IPS DF 19.7 (cell line): ENCODE measurements at regions not wholly inside any gene's neighbourhood (a gene's known extent, or its start where the extent isn't known, plus 50 kb on each side); places are given as distances from the start of the nearest gene placed in this dataset.

ENCODE experiments used
- DNase-seq: peaks from one replicate; pipeline ENCODE4 v3.0.0-alpha.2; 2013; ENCODE audit warnings: low read depth, low spot score

DNA sequence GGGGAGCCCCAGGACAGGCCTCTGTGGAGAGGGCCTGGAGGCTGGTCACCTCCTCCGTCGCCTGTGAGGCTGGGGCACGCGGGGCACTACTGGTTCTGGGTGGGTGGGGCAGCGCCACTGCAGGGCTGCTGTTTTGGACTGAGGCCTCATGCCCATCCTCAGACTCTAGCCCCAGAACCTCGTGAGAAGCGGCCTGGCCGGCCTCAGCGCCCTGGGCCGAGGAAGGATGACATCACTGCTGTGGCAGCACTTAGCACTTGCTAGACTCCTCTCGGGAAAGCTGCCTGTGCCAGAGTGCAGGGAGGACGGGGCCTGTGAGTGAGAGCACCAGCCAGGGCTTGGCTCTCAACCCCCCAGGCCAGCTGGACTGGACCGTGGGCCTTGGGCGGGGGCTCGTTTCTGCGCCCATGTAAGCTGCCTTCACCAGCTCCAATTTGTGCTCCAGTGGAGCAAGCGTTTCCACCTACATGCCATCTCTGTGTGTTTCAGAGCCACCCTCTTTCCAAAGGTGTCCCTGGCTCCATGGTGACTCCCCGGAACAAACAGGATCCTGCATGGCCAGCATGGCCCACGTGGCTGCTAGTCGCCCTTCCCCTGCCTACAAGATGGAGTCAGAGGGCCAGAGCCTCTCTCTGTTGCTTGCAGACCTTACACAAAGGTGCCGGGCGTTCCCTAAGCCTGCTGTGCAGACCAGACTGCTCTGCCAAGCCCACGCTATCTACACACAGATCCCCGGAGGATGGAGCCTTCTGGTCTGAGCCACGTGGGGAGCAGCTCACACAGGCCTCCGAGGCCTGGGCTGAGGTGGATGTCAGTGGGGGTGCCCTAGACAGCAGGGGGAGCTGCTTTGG, 102.9 kb downstream of the CTTN start:
- no peak for DNase-seq

DNA sequence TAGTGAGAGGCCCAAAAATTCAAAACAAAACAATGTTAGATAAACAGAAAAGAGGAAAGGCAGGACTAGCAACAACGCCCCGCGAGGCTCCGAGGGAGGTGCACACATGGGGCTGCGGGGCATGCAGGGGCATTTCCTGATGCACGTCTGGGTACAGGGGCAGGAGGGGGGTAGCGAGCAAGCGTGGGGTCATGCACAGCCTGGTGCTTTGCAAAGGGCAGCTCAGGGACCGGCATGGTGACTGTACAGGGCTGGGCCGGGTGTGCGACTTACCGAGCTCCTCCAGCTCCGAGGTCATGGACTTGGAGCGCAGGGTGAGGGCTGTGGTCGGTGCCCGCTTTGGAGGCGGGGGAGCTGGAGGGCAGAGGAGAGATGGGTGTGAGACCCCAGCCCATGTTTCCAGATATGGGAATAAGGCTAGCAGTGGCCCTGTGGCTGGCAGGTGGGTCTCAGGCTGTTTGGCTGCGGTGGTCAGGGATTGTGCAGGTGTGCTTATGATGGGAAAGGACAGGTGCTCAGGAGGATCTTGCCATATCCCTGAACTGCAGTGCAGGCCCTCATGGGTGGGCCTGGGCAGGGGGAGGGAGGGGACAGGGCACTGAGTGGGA, 103.7 kb downstream of the CTTN start:
- no peak for DNase-seq

DNA sequence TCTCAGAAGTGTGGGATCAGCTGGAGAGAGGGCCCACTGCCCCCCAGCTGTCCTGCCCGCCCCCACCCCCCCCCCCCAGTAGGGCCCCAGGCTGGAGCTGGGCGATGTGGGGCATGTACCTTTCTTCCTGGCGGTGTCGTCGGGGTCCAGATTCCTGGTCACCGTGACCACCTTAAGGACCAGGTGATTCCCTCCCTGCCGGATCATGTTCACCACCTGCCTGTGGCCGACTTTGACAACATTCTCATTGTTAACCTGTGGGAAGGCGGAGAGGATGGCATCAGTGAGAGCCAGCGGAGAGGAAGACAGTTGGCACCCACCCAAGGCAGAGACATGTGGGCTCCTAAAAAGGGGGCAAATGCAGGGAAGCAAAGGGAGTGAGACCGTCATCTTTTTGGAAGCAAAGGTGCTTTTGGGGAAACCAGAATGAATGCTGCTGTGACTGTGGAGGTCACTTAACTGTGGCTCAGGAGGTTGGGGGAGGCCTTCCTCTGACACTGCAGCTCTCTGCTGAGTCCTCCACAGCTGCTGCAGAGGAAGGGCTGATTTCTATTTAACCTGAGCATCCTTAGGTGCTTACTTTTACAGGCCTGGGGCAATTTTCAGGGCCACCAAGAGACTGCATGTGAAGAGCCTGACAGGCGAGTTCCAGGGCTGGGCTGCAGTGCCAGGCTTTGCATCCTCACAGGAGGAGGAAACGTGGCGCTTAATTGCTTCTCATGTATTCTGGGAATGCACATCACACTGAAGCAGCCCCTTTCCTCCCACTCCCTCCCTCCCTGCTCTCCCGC, 104.5 kb downstream of the CTTN start:
- DNase-seq, result no peak

DNA sequence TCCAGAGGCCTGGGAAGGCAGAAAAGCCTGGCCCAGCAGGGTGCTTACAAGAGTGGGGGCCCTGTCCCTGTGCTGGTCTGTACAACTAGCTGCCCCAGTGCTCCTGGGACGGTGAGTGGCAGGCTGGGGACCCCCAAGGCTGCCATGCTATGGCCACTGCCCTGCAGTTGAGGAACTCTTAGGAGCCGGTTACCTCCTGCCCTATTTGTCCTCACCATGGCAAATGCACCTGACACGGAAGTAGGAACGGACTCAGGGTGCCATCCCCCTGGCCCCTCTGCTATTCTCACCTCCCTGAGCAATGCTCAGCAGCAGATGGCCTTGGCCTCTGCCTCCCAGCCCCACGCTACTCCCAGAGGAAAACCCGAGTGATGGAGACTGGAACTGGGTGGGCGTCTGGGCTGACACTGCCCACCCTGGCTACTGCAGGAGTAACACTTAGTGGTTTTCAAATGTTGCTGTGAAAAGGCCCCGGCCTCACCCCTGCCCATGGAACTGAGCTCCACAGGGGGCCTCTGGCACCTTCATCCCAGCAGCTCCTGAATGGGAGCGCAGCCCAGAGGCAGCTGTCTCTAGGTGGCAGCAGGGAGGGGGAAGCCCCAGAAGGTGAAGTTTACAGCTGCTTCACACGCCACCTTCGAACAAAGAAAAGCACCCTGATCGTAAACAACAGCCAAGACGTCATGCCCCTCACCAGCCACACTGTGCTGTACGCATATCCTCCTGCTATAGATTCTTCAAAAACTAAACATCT, 105.3 kb downstream of the CTTN start:
- no peak for DNase-seq

DNA sequence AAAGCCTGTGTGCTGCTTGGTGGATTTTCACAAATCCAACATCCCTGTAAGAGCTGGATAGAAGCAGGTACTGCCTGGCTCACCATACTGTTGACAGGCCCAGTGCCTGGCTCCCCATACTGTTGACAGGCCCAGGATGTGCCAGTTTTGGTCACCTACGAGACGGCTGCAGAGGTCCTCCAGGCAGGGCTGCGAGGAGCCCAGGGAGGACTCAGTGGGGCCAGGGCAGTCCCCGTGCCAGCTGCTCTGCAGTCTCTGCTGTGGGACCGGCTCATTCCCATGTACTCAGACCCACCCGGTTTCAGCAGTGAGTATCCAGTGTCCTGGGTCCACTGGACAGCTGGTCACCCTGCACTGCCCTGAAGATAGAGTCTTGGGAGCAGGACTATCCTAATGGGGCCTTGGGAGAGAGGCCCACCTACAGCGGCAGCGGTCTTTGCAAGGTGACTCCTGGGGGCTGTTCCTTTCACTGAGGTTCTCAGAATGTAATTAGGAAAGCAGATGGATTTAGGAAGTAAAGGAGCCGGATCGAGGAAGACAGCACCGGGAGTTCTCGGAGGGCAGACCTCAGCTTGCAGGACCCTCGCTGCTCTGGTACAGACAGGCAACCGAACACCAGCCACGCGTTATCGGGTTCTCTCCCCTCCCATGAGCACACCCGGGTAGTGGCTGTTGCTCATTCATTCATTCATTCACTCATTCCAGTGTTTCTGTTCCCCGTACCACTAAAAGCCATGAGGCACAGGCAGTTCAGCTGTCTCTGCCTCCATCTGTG, 106.1 kb downstream of the CTTN start:
- DNase-seq, result no peak

DNA sequence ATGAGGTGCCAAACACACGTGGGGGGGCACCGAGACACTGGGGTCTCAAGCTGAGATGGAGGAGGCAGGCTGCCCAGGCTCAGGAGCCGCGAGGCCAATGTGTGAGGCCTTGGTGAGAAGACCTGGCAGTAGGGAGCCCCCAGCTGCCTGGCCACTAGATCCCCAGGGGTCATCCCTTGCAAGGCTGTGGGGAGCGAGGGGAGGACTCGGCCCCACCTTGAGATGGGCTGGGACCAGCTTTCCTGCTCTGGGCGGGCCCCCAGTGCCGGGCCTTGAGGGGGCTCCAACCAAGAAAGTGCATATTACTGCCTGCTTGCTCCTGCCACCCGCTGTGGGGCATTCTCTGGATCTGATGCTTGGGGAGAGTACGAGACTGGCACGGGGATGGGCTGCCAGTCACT, 107.0 kb downstream of the CTTN start:
- no peak for DNase-seq

DNA sequence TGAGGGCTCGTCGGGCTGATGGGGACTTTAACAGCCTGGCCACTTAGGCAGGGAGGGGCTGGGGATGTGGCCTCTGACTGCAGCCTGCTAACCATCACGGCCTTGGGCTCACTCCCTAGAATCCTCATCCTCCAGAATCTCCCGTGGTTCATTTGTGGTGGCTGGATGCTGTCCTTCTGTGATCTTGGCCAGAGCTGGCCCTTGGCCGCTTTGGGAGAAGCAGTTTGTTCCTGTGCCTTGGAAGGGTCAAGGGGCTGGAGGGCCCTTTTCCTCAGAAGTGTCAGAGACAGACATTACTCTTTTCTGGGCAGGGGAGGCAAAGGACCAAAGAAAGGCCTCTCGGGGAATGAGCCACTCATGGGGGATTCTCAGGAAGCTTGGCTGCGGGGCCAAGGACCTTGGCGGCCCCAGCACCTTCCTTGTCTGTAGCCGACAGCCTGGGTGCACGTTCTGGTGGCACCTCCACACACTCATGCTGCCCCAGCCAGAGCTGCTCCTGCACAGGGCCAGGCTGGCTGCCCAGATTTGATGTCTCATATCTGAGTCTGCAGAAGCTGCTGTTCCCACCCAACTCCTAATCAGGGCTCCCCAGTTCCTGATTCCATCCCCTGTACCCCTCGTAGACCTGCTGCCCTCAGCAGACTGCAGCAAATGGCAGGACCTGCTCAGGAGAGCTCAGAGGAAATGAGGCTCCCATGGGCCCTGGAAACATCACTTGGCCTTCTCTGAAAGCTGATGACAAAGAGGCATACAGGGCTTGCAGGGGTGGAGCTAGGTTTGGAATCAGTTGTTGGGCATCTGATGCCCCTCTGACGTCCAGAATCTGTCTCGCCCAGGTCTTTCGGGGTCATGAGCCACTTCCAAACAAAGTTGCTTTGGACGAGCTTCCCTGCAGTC, 107.7 kb downstream of the CTTN start:
- no peak for DNase-seq

DNA sequence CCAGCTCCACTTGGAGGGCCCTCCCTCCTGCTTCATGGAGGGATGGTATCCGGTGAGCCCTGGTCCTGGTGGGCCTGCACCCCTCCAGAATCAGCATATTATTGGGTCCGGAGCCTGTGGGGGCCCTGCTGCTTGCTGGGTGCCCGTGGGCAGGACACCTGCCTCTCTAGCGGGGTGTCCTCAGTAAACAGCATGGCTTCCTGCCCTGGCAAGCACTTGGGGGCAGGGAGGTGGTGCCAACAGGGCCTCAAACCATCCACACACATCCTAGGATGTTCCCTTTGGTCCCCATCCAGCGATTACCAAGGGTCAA, 108.3 kb downstream of the CTTN start:
- no peak for DNase-seq

DNA sequence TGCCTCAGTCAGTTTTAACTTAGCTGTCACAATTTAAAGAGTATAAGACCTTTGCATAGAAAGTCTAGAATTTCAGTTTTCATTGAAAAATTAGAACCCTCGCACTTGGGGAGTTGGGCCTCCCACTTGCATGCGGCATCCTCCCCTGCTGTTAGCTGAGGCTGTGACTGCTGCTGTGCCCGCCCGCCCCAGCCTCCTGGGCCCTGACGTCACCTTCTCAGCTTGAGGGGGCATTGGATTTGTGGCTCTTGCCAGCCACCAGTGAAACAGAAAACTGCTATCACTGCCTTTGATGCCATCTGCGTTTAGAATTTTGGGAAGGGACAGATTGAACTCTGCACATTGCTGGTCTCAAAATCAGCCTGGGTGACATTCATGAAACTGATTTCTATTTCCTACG, 108.7 kb downstream of the CTTN start:
- no peak for DNase-seq

DNA sequence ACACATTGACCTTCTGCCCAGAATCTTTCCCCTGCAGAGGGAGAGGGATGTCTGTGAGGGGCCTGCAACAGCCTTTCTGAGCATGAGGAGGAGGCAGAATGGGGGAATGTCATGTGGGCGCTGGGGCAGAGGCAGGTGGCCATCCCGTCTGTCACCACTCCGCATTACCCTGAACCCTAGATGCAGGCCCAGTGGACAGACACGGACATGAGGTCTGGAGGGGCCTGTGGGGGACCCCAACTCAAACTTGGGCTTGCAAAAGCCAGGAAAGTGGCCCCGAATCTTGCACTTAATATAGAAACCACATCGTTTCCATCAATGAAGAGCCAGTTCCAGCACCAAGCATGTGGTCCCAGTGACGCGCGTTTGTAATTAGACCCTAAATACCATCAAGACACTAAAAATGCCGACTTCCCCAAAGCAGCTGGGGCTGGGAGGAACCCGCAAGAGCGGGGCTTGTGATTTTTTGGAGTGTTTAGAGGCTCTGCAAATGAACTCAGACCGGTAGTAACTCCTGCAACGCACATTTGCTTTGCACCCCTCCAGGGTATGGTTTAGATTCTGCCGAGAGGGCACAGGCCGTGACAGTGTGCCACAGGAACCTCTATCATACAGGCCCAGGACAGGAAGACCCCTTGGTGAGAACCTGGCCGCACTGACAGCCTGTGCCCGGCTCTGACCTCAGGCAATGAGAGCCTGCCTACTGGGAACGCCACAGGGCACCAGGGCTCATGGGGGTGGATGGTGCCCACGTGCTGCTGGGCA, 109.3 kb downstream of the CTTN start:
- DNase-seq, result no peak

DNA sequence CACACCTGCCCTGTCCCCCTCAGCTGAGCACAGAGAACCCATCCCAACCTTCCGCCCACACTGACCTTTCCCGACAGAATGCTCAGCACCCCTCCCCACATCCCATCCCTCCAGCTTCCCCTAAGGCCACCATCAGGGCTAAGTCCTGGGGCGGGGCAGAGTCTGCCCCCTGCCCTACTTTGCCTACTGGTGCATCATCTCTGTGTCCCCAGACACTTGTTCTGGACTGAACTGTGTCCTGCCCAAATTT, 109.8 kb downstream of the CTTN start:
- no peak for DNase-seq

DNA sequence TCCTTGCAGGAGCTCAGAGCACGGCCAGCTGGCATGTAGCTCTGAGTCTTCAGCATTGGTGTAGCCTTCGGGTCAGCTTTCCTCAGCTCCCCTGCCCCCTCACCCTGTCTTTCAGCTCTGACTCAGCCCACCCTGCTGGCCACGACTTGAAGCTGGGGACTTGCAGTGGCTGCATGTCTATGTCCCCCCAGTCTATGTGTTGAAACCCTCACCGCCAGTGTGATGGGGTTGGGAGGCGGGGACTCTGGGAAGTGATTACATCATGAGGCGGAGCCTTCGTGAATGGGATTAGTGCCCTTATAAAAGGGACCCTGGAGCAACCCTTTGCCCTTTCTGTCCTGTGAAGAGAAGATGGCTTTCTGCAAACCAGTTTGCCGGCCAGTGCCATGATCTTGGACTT, 111.1 kb downstream of the CTTN start:
- no peak for DNase-seq

DNA sequence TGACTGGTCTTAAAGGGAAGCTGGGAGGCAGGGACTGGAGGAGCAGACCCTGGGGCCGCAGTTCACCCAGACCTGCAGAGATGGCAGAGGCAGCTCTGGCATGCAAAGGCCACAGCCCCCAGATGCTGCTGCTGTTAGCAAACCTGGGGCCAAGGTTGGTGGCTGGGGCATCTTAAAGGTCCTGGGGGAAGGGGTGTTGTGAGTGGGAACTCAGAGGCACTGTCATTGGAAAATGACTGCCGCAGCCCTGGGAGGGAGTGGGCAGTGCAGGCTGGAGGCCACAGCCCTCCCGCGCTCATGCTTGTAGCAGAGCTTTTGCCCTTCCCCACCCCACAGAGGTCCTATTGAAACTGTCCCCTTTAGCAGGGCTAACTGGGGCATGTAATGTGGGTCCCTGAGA, 111.8 kb downstream of the CTTN start:
- no peak for DNase-seq

DNA sequence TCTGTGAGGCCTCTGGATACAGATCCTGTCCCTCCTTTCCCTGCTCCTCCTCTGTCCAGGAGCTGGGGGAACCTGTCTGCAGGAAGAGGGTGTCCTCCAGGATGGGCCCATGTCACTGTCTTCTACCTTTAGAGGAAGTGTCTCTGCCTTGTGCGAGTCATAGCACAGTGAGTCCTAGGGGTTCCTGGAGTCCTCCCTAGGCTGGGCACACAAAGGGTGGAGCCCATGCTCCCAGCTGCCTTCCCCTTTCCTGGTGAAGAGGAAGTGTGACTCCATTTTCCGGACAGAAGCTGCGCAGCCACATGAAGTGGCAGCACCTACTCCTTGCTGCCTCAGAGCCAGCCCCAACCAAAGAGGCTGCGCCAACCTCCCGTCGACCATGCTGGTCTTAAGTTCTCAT, 112.2 kb downstream of the CTTN start:
- no peak for DNase-seq

DNA sequence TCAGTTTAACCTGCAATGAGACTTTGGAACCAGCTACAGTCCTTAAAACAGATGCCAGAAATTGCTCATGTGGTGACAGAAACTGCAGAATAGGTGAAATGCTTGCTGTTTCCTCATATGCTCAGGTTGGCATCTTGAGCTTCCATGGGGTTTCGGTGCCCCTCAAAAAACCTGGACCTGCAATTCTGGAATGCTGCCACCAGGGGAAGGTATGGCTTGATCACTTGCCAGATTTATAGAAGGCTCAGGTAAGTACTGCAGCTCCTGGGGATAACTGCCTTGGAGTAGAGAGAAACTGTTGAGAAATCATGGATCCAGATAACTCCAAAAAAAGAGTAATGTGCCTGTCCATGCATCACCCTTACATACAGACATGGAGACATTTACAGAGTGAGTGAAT, 113.0 kb downstream of the CTTN start:
- DNase-seq, result no peak

DNA sequence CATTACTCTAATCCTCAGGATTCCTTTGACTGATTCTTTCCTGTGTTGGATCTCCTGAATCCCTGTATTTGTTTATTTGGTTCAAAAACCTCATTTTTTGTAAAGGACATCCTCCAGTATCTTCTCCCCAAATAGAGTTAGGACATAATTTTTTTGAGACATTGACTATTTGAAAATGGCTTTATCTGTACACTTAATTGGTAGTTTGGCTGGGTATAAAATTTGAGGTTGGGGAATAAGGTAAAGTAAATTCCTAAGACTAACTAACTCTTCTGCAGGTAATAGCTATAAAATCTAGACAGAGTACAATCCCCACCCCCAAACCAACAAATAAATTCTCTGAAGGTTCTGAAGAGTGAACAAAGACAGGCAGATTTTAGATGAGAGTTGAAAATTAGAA, 114.4 kb downstream of the CTTN start:
- no peak for DNase-seq

DNA sequence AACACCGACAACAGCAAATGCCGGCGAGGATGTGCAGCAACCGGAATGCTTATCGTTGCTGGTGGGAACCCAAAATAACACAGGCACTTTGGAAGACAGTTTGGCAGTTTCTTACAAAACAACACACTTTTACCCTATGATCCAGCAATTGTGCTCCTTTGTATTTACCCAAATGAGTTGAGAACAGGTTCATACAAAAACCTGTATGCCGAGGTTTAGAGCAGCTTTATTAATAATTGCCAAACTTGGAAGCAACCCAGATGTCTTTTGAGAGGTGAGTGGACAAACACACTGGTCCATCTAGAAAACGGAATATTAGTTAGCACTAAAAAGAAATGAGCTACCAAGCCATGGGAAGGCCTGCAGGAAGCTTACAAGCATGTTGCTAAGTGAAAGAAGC, 118.9 kb downstream of the CTTN start:
- DNase-seq, result no peak

DNA sequence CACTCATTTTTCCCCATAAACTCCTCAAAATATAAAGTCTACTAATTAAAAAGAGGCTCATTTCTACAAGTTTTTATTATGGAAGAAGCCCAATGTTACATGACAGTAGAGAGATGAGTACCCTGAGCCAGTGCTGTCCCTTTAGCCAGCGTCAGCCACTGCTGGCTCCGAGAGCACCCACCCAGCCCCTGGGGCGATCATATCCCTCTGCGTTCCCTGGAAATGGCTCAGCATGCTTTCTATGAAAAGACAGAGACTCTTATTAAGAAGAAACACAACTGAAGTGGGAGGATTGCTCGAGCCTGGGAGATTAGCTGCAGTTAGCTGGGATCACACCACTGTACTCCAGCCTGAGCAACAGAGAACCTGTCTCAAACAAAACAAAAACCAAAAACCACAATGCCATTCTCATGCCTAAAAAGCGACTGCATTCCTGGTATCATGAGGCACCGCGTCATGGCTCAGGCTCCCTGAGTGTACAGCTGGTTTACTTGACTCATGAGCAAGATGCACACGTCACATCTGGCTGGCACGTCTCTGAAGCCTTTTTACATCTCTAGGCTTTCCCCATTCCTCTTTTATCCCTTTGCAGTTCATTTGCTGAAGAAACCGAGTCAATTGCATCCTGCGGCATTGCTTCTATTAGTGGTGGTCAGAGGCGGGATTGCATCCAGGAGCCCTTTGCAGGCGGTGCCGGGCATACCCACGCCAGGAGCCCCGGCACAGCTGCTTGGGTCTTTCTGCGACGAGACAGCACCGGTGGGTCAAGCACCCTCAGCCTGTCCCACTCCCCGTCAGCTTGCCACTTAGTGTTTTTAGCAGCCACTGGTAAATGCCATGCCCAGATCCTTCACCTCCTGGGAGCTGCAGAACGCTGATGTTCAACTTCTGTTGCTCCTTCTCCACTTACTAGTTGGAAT, 119.9 kb downstream of the CTTN start:
- no peak for DNase-seq

DNA sequence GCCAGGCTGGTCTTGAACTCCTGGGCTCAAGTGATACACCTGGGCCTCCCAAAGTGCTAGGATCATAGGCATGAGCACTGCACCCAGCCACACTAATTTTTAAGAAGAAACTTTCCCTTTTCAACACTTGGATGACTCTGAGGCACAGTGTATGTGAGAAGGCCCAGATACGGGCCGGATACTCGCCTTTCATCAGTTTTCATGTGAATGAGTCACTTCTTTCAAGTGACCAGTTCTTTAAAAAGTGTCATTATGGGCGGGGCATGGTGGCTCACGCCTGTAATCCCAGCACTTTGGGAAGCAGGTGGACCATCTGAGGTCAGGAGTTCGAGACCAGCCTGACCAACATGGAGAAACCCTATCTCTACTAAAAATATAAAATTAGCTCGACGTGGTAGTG, 120.8 kb downstream of the CTTN start:
- no peak for DNase-seq
